Stimulated activated CD8-positive, alpha-beta memory T cell treated with anti-CD3 and anti-CD28 coated beads, Interleukin-12 subunit alpha, Interleukin-12 subunit beta, amount 100 ng/mL, for 4 hours (primary cell): ENCODE measurements at regions not wholly inside any gene's neighbourhood (a gene's known extent, or its start where the extent isn't known, plus 50 kb on each side); places are given as distances from the start of the nearest gene placed in this dataset.
"Not testable (repeated sequence)": the region's sequence is repeated elsewhere in the genome, so short reads cannot be mapped to it uniquely, and the experiment has no call there.

Experiments used
- DNase-seq: peaks from one replicate; pipeline ENCODE4 v3.0.0-alpha.2; 2020; ENCODE audit warnings: low read depth

DNA sequence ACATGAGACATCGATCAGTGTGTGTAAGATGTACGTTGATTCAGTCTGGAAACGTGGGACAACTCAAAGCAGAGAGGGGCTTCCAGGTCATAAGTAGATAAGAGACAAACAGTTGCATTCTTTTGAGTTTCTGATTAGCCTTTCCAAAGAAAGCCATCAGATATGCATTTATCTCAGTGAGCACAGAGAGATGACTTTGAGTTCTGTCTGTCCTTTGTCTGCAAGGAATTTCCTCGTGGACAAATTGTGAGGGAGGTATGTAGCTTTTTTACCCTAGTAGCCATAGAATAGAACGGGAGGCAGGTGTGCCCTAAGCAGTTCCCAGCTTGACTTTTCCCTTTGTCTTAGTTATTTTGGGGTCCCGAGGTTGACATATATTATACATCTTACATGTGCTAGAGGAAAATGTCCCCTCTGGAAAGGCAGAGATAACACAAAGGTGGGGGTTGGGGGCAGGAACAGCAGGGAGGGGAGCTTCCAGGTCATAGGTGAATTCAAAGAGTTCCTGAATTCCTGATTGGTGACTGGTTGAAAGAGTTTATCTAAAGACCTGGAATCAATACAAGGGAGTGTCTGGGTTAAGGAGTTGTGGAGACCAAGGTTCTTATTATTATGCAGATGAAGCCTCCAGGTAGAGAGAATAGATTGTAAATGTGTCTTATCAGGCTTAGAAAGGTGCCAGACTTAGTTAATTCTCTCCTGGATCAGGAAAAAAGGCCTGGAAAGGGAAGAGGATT, 237.0 kb downstream of the NFATC2 start:
- DNase-seq, result no peak

DNA sequence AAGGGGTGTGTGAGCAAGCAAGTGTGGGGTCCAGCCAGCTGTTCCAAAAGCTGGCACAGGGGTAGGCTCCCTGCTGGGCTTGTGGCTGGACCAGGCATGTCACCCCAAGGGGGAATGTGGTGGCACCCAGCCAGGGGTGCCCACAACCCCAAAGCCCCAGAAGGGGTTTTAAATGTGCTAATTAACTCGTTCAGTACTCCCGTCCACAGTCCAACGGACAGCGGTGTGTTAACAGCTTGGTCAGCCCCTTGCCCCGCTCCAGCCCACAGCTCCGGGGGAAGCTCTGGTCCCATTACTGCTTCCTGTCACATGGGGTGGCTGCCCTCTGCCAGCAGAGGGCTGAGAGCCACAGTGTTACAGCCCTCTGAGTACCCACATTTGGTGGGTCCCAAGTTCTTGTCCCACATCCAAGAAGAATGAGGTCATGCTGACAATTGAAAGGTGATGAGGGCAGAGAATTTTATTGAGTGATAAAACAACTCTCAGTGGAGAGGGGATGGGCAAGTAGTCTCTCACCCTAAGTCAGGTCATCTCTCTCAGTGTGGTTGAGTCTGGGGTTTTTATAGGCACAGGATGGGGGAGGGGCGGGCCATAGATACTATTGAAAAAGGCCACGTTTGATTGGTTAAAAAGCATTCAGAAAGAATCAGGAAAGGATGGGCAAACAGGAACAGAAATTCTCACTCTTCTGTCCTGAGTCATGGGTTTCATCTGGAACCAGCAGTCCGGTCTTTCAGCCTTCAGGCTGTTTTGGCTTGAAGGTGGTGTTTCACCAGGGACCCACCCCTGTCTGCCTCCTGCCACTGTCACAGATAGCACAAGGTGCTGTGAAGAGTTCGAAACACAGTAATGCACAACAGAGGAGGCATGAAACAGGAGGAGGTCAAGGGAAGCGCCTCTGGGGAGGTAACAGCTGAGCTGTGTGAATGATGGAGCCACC, 238.5 kb downstream of the NFATC2 start:
- no peak for DNase-seq

DNA sequence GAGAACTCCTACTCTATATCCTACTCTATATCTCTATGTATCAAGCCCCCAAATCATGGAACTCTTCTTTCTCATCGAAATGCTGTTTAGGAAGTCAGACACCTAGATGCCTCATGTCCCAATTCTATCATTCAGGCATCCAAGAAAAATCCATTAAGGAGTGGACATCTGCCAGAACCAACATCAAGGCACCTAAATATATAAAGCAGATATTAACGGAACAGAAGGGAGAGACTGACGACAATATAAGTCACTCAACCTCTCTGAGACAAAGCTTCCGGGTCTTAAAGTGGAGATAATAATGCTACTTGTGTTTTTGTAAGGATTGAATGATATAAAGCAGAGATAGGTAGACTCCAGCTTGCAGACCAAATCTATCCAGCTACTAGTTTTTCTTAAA, 241.5 kb downstream of the NFATC2 start:
- no peak for DNase-seq

DNA sequence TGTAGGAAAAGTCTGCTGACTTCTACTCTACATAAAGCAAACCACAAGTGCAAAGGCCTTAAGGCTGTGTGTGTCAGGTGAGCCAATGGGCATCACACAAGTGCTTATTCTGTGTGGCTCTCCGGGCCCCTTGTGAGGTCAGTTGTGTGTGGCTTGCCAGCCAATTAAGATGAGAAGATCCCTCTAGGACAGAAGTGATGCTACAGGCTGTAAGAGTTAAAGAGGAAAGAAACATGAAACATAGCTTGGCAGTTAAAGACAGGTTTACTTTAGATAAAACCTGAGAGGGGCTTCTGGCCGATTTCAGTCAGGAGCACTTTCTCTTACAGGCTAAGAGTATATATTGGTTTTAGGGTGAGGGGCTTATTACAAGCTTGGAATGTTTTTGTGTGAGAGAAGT, 242.4 kb downstream of the NFATC2 start:
- no peak for DNase-seq

DNA sequence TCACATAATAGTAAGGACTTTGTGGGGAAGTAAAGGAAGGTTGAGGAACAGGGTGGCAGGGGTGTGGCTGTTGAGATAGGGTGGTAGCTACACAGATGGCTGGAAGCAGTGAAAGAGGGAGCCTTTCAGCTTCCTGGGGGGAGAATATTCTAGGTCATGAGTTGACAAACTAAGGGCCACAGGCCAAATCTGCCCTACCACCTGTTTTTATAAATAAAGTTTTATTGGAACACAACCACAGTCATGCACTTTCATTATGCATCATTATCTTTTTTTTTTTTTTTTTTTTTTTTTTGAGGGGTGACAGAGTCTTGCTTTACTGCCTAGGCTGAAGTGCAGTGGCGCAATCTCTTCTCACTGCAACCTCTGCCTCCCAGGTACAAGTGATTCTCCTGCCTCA, 243.1 kb downstream of the NFATC2 start:
- no peak for DNase-seq

DNA sequence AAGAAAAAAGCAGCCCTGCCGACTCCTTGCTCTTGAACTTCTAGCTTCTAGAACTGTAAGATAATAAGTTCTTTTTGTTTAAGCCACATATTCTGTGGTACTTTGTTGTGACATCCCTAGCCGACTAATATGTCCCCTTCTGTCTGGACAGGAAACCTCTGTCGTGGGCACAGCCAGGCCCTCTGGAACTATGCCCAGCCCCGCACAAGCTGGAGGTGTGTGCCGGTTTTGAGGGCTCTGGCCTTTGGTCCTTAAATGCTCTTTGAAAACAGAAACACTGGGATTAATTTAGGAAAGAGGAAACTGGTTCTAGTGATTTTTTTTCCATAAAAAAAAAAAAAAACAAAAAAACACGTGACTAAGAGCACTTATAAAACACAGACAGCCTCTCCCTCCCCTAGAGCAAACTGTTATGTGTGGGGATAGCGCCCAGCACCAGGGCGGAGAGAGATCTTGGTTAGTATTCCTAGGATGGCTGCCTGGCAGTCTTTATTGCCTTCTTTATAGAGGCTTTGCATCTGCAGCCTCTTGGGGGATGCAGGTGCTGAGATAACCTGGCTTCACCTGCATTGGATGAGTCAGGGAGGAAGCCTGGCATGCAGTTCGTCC, 244.3 kb downstream of the NFATC2 start:
- no peak for DNase-seq

DNA sequence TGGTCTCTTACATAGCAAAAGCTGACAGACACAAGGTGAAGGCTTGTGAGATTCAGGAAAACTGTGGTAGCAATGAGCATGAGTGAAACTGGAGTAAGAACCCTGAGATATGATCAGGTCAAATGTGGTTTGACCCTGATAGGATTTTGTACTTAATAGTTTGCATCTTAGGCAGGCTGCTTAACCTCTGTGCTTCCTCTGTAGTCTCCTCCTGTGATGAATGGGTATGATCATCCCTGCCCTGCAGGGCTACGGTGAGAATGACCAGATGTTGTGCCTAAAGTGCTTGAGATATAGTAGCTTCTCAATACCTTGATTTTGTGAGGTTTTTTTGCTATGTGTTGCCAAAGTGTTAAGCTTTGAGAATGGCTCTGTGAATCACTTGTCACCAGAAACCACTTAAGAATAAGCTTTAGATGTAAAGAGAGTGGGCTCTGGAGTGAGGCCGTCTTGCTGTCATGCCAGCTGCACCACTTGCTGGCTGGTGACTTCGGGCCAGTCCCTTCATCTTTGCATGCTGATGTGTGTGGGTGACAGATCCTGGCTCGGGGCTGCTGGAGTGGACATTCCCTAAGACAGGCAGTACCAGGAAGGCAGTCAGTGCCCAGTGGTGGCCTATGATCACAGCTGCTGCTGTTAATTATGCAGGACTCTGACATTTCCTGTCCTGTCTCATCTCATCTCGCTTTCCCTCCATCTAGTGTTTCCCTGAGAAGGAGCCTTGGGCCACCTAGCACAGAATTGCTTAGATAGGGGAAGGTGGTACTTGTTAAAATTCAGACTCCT, 254.7 kb downstream of the NFATC2 start:
- DNase-seq, result no peak

DNA sequence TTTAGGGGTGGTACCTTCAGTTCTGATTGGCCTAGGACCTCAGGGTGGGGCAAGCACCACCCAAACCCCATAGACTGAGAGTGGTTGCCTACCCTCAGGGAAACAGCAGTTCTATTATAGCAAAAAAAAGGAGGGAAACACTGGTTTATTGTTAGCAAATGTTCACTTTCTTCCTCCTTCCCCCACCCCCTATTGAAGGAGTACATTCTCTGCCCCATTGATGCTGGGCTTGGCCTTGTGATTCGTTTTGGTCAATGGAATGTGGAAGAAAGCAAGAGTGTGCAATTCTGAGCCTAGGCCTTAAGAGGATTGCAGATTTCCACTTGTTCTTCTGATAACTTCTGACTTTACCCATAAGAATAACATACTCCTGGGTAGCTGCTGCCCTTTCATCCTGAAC, 255.8 kb downstream of the NFATC2 start:
- DNase-seq, result no peak

DNA sequence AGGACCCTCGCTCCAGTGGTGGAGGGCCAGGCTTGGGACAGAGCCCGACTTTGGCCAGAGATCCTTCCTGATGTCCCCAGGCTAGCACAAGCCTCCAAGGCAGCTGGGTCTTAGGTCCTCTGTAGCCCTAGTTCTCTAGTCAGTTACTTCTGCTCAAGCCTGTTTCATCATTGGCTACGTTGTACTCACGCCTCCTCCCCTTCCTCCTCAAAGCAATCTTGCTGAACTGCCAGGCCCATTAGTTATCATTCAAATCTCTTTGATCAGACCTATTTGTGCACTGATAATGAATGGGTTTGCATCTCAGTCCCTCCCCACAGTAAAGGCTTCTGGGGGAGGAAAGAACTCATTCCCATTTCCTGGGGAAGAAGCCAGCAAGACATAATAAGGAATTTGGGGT, 256.8 kb downstream of the NFATC2 start:
- DNase-seq, result no peak

DNA sequence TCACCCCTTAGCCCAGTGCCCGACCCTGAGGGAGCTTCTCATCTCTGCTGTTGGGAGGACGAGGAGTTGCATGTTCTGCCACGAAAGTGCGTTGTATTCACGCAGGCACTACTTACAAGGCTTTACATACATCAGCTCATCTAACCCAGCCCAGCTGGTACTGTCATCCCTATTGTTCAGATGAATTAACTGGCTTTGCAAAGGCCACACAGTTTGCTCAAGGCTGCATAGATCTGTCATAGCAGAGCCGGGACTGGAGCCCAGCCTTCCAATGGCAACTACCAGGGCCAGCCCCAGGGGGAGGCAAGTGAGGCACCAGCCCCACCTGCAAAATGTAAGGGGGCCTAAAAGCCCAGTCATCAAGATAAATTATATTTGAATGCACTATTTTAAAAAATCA, 257.6 kb downstream of the NFATC2 start:
- DNase-seq, result no peak

DNA sequence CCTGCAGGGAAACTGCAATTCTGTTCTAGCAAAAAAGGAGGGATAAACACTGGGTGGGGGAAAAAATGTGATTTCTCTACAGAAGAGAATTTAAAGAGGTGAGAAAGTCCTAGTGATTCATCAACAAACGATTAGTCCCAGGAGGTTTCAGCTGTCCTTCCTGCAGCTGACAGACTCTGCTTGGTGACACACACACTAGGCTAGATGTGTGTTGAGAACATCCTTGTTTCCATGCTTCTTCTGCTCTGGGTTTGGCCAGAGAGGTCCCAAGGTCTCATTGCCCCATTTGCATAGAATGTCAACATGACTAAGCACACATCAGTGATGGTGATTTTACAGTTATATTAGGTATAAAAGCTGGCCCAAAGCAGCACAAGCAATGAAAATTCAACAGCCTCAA, 258.3 kb downstream of the NFATC2 start:
- DNase-seq, result no peak

DNA sequence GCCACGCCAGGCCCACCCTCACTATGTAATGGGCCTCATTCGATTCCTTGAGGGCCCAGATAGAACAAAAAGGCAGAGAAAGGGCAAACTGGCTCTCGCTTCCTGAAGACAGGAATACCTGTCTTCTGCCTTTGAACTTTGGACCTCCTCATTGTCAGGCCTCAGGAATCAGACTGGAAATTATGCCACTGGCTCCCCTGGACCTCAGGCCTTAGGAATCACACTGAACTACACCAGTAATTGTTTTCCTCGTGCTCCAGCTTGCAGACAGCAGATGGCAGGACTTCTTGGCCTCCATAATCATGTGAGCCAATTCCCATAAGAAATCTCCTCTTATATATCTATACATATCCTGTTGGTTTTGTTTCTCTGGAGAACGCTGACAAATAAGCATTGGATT, 258.6 kb upstream of the KCNG1 start:
- DNase-seq, result no peak

DNA sequence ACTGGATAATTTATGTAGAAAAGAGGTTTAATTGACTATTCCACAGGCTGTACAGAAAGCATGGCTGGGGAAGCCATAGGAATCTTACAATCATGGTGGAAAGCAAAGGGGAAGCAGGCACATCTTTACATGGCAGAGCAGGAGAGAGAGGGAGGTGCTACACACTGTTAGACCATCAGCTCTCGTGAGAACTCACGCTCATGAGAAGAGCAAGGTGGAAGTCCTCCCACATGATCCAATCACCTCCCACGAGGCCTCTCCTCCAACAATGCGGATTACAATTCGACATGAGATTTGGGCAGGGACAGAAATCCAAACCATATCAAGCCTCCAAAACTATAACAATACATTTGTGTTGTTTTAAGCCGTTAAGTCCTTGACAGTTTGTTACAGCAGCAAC, 257.1 kb upstream of the KCNG1 start:
- DNase-seq, result no peak

DNA sequence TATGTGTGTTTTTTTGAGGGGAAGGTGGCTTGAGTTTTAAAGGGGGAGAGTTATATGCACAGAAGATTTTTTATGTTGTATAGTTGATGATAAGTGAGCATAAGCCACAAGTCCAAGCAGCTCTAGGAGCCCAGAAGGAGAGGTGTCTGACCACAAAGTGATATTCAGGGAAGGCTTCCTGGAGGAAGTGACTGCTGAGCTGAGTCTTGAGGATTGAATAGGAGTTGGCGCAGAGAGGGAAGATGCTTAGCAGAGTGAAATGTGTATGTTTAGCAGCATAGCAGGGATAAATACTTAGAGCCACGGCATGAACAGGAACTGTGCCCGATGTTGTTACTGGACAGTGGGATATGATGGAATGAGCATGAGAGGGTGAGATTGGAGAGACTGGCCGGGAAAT, 255.1 kb upstream of the KCNG1 start:
- DNase-seq, result no peak

DNA sequence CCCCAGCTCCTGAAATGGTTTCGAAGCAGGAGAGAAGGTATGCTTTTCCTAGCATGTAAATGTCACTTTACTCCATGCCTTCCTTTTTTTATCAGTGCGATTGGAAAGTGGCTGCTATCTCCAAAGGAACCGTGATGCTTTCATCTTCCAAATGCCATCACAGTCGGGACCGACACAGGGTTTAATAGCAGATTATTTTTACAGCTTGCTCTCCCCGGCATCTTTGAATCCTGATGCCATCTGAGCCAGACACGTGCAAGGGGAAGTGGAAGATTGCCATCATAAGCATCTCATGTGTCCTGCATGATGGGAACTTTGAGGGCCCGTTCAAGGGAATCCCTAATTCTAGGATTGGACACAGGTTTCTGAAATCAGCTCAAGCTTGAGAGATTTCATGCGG, 253.4 kb upstream of the KCNG1 start:
- DNase-seq, result no peak

DNA sequence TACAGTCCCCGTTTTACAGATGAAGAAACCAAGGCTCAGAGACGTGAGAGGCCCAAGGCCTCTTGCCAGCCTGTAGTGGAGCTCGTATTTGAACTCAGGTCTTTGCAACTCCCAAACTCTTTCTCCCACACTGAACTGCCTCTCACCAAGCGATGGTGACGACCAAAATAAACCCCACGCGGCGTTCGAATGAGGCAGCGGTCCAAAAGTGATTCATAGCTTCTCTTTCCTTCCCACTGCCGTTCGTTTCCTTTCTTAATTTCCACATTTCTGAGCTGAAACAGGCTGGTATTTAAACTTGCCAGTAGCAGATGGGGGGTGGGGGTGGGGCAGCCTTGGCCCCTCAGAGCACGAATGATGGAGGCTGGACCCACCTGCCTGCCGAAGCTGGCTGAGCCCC, 252.9 kb upstream of the KCNG1 start:
- no peak for DNase-seq

DNA sequence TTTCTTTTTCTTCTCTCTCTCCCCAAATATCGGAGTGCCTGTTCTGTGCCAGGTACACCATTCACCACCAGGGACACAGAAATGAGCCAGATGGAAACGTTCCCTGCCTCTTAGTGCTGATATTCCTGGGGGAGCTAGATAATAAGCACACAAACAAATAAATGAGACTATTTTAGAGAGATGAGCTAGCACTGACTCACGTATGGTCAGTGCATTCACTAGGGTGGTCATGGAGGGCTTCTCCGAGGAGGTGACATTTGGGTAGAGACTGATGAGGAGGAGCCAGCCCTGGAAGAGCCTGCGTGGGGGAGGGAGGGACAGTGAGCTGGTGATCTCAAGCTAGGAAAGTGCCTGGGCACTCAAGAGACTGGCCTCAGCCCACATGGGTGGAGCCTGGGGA, 252.3 kb upstream of the KCNG1 start:
- no peak for DNase-seq

DNA sequence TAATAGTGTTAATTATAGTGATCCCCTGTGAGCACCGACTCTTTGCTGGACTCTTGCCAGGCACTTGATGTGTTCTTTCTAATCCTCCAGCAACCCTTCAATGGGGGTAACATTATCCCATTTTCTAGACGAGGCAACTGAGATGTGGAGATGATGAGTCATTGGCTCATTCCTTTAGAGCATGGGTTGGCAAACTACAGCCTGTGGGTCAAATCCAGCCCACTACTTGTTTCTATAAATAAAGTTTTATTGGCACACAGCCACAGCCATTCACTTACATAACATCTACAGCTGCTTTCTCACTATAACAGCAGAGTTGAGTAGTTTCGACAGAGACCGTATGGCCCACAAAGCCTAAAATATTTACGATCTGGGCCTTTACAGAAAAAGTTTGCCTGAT, 249.5 kb upstream of the KCNG1 start:
- DNase-seq, result no peak

DNA sequence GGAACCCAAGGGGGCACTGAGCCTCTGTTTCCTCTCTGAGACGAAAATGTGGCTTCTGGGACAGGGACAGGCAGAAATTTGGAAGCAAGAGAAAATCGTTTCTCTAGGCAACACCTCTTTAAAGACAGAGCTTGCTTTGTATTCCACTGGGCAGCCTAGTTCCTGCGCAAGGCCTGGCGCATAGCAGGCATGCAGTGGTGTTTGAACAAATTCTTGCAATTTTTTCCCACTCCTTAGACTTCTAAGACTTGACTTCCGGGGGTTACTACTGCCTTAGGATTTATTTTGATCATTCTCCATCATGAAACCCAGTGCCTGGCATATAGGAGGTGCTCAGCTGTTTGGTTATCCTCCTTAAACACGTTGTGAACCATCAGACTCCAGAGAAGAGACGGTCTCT, 249.0 kb upstream of the KCNG1 start:
- no peak for DNase-seq

DNA sequence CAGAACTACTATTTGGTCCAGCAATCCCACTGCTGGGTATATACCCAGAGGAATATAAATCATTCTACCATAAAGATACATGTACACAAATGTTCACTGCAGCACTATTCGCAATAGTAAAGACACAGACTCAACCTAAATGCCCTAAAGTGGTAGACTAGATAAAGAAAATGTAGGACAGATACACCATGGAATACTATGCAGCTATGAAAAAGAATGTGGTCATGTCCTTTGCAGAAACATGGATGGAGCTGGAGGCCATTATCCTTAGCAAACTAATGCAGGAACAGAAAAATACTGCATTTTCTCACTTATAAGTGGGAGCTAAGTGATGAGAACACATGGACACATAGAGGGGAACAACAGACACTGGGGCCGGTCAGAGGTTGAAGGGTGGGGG, 248.4 kb upstream of the KCNG1 start:
- not testable (repeated sequence) for DNase-seq

DNA sequence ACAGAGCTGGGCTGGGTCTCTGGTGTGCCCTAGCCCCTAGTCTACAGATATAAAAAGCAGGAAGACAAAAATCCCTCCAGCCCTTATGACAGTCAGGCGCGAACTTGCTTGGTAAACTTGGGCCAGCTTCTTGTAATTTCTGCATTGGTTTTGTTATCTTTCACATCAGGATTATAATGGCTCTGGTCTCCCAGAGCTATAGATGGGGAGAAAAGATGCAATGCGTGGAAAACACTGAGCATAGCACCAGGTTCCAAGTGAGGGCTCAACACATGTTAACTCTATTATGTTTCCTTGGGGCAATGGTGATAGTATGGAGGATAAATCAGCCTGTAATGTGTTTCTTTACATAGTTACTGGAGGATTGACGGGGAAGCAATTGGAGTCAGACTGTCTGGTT, 246.8 kb upstream of the KCNG1 start:
- DNase-seq, result no peak

DNA sequence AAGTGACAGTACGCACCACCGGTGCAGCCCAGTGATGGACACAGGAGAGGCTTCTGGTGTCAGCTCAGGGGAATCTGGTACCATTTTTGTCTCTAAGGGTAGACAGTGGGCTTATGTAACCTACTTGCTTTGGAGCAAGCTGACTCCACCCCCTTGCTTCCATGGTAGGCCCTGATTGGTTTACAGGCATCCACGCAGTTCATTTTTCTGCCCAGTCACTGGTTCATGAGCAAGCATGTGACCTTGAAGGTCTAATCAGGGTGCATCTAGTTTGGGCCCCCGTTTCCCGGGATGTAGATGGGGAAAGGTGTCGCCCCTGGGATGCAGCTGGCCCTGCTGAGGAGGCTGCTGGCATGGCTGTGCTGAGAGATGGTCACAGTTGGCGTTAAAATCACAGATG, 244.8 kb upstream of the KCNG1 start:
- no peak for DNase-seq
